K562 (cell line): ENCODE measurements at regions not wholly inside any gene's neighbourhood (a gene's known extent, or its start where the extent isn't known, plus 50 kb on each side); places are given as distances from the start of the nearest gene placed in this dataset.

Source experiments
- ATAC-seq: fragments of 200-7000 bp; cut with Tn5 transposase; 3 replicates; pipeline ENCODE4 v1.9.1; 2020; ENCODE audit warnings: moderate library complexity
- BruUV-seq: library from RNA; stranded (reverse); fragments of 400-500 nt; replicated peaks from 2 replicates; lab custom pipeline; 2021; lab: Mats Ljungman, UMichigan
- CTCF ChIA-PET: fragments of 300-600 bp; formaldehyde crosslinking; extraction: SDS; loops from one replicate; lab custom pipeline; 2021; ENCODE audit warnings: low intra/inter-chr PET ratio; lab: Yijun Ruan, JAX
- POLR2A ChIA-PET: fragments of 300-600, 350-650 bp; sonication (Branson Sonifier 250); formaldehyde crosslinking; extraction: SDS; loops from one replicate; lab custom pipeline; 2021; ENCODE audit warnings: antibody characterized with exemption, inconsistent platforms; lab: Yijun Ruan, JAX
- DNase-seq, 4 experiments: peaks; one replicate each; pipeline versions ENCODE4 v3.0.0 to v3.0.0-alpha.2; 2011 to 2018; ENCODE audit warnings: low spot score in 3 of 4, mixed read lengths in 3 of 4; ENCODE audit errors: extremely low read depth in 1 of 4
- FAIRE-seq: peaks from 2 replicates; lab custom pipeline; 2011; peaks lifted over from hg19 to GRCh38; lab: Jason Lieb, UNC
- H2AFZ ChIP-seq: 2 replicates; pipeline ENCODE4 v1.6.0; 2011; ENCODE audit warnings: low read depth, low read length, control low read depth, inconsistent platforms
- H3K27ac ChIP-seq: fragments of 200-600 bp; 3 replicates; pipeline ENCODE4 v1.8.0; 2011; ENCODE audit warnings: low read depth, mild to moderate bottlenecking, control low read depth, inconsistent platforms, low read length, moderate library complexity, mixed read lengths; ENCODE audit errors: extremely low read depth
- H3K27me3 ChIP-seq, 2 experiments: fragments of 300-600 bp in 1 of 2; 2 replicates in 1 of 2; 3 replicates in 1 of 2; pipeline versions ENCODE4 v1.6.0 to v1.8.0; 2011; ENCODE audit warnings: inconsistent platforms in 2 of 2, low read length in 2 of 2, mild to moderate bottlenecking in 1 of 2, mixed read lengths in 1 of 2, moderate library complexity in 1 of 2; ENCODE audit not compliant: control insufficient read depth in 2 of 2, insufficient read depth in 2 of 2
- H3K36me3 ChIP-seq: fragments of 300-600 bp; 3 replicates; pipeline ENCODE4 v1.8.0; 2011; ENCODE audit warnings: mild to moderate bottlenecking, low read length, inconsistent platforms; ENCODE audit not compliant: control insufficient read depth, insufficient read depth
- H3K4me1 ChIP-seq, 2 experiments: fragments of 200-600 bp in 1 of 2; replicated peaks in 1 of 2; 2 replicates in 1 of 2; 3 replicates in 1 of 2; pipeline versions ENCODE4 v1.5.1 to v1.8.0; 2011; ENCODE audit warnings: inconsistent platforms in 2 of 2, low read length in 2 of 2, mild to moderate bottlenecking in 1 of 2, mixed read lengths in 1 of 2, moderate library complexity in 1 of 2; ENCODE audit not compliant: control insufficient read depth in 2 of 2, insufficient read depth in 2 of 2
- H3K4me2 ChIP-seq: 2 replicates; pipeline ENCODE4 v1.6.1; 2011; ENCODE audit warnings: low read length, control low read depth, inconsistent platforms, mixed read lengths; ENCODE audit not compliant: insufficient read depth
- H3K4me3 ChIP-seq: fragments of 200-600 bp; sonication (generic), shearing (Covaris generic); 2 replicates; pipeline ENCODE4 v1.5.1; 2016; ENCODE audit warnings: control low read depth, inconsistent platforms
- H3K79me2 ChIP-seq: fragments of 200-600 bp; 3 replicates; pipeline ENCODE4 v1.8.0; 2011; ENCODE audit warnings: low read length, inconsistent platforms; ENCODE audit not compliant: control insufficient read depth, insufficient read depth
- H3K9ac ChIP-seq, 2 experiments: 2 replicates each; pipeline versions ENCODE4 v1.6.0 to v1.6.1; 2011; ENCODE audit warnings: low read depth in 2 of 2, low read length in 2 of 2, control low read depth in 1 of 2, inconsistent platforms in 1 of 2, mild to moderate bottlenecking in 1 of 2, mixed read lengths in 1 of 2; ENCODE audit not compliant: insufficient read depth in 1 of 2
- H3K9me1 ChIP-seq: one replicate; pipeline ENCODE4 v1.6.0; 2011; ENCODE audit warnings: inconsistent platforms, mild to moderate bottlenecking, low read length, moderate library complexity; ENCODE audit not compliant: control insufficient read depth, insufficient read depth
- H3K9me3 ChIP-seq: replicated peaks from 2 replicates; pipeline ENCODE4 v1.5.1; 2011; ENCODE audit warnings: low read depth, low read length, inconsistent platforms; ENCODE audit not compliant: control insufficient read depth, insufficient read depth
- H4K20me1 ChIP-seq: replicated peaks from 2 replicates; pipeline ENCODE4 v1.6.1; 2011; ENCODE audit warnings: low read length, inconsistent platforms, mixed read lengths; ENCODE audit not compliant: control insufficient read depth, insufficient read depth
- CHD7 ChIP-seq: fragments of 200-600 bp; sonication (generic); IDR thresholded peaks from one replicate; pipeline ENCODE4 v1.6.1; 2012; ENCODE audit warnings: mild to moderate bottlenecking, low read depth, low read length, inconsistent platforms
- NONO ChIP-seq, 2 experiments: fragments of 200-400 bp in 1 of 2; fragments of 450-650 bp in 1 of 2; formaldehyde crosslinking in 1 of 2; IDR thresholded peaks; 2 replicates each; pipeline ENCODE4 v1.6.1; 2017; ENCODE audit warnings: low read depth in 2 of 2, mild to moderate bottlenecking in 2 of 2, moderate library complexity in 2 of 2, low read length in 1 of 2
- THRB ChIP-seq: fragments of 450-650 bp; formaldehyde crosslinking; conservative IDR thresholded peaks from 2 replicates; pipeline ENCODE4 v1.4.0; 2022; ENCODE audit warnings: mild to moderate bottlenecking, missing genetic modification characterization
- in situ Hi-C: fragments of 300-500 bp; cut with MboI; formaldehyde crosslinking; loops from 4 replicates; pipeline ENCODE4 v1.15.0; 2018; ENCODE audit warnings: inconsistent platforms, mixed read lengths
- intact Hi-C: fragments of 100-400 bp; cut with micrococcal nuclease; formaldehyde crosslinking; loops from 2 replicates; pipeline ENCODE4 v1.14.2; 2022

DNA sequence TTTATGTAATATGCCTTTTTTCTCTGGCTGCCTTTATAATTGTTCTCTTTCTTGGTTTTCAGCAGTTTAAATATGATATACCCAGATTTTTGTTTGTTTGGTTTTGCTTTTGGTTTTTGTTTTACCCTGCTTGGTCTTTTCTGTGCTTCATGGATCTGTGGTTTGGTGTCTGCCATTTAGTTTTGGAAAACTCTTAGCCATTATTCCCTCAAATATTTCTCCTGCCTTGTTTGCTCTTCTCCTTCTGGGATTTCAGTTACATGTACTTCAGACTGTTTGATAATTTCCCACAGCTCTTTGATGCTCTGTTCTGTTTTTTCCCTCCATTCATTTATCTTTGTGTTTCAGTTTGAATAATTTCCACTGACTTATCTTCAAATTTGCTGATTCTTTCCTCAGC is 223.1 kb upstream of the BCOR start:
- H3K9me3 ChIP-seq: no peaks in the 10 kb centered on the region
- no peak overlapping the region for H3K4me2 ChIP-seq
- H4K20me1 ChIP-seq: no peaks in the 10 kb centered on the region
- H3K9ac ChIP-seq: no peak overlapping the region
- ATAC-seq (no peak), FAIRE-seq (no peak)
- in situ Hi-C loops: no loop called here
- H3K4me1 ChIP-seq: no peaks in the 10 kb centered on the region; a peak in 2 of 5 replicates
- BruUV-seq: no TSS peak
- H3K9me1 ChIP-seq: no peaks in the 10 kb centered on the region
- H3K4me3 ChIP-seq: no peak overlapping the region
- ChIA-PET CTCF (no interaction called here), POLR2A (no interaction called here)
- H3K79me2 ChIP-seq: no peaks in the 10 kb centered on the region
- H2AFZ ChIP-seq: no peak overlapping the region
- H3K27ac ChIP-seq: no peak overlapping the region
- TF ChIP-seq THRB (CRISPR knock-in tag): no peak
- TF ChIP-seq CHD7: no peak
- no peak for TF ChIP-seq NONO (IDR thresholded peaks at IDR 0.05; ENCODE audit: low read depth in 2 of 2, low read length in 1 of 2)
- TF ChIP-seq, all 486 proteins: peak for 0
- H3K36me3 ChIP-seq: no peaks in the 10 kb centered on the region
- peaks cover 0 to 6% of the 10 kb centered on the region in 2 experiments; a peak in 1 of 5 replicates for H3K27me3 ChIP-seq
- no peak for DNase-seq
- intact Hi-C loops: no loop called here
